BE2C (cell line): ENCODE measurements at regions not wholly inside any gene's neighbourhood (a gene's known extent, or its start where the extent isn't known, plus 50 kb on each side); places are given as distances from the start of the nearest gene placed in this dataset.

Experiments used
- DNase-seq: peaks from one replicate; pipeline ENCODE4 v3.0.0-alpha.2; 2020
- H3K27me3 ChIP-seq: fragments of 250-450 bp; sonication (Bioruptor Pico); 2 replicates; pipeline ENCODE4 v1.5.1; 2020; ENCODE audit warnings: mild to moderate bottlenecking
- H3K36me3 ChIP-seq: fragments of 250-450 bp; sonication (Bioruptor Pico); 2 replicates; pipeline ENCODE4 v1.5.1; 2020; ENCODE audit warnings: mild to moderate bottlenecking
- H3K4me1 ChIP-seq: fragments of 250-450 bp; sonication (Bioruptor Pico); 2 replicates; pipeline ENCODE4 v1.5.1; 2020
- H3K4me3 ChIP-seq: 2 replicates; pipeline ENCODE4 v1.5.1; 2011; ENCODE audit warnings: low read depth, low read length
- H3K9me3 ChIP-seq: fragments of 250-450 bp; sonication (Bioruptor Pico); 2 replicates; pipeline ENCODE4 v1.5.1; 2020
- CTCF ChIP-seq: IDR thresholded peaks from 2 replicates; pipeline ENCODE4 v1.5.1; 2012; ENCODE audit warnings: mild to moderate bottlenecking, low read depth, low read length

- no peak for TF ChIP-seq CTCF
- Histone ChIP-seq H3K36me3 (no peaks in the 10 kb centered on the region), H3K27me3 (no peaks in the 10 kb centered on the region), H3K4me3 (no peak overlapping the region), H3K4me1 (no peaks in the 10 kb centered on the region), H3K9me3 (no peaks in the 10 kb centered on the region)
- DNase-seq, result no peak
These were observed 111.8 kb upstream of the IER5L start for GRCh38 chr9:129289883-129290282.

GRCh38 chr9:129289131-129289731, 111.2 kb upstream of the IER5L start:
- no peak for TF ChIP-seq CTCF

GRCh38 chr9:129287619-129288305, 109.7 kb upstream of the IER5L start:
- Histone ChIP-seq H3K9me3 (no peaks in the 10 kb centered on the region), H3K27me3 (no peaks in the 10 kb centered on the region), H3K36me3 (no peaks in the 10 kb centered on the region), H3K4me1 (no peaks in the 10 kb centered on the region), H3K4me3 (no peak overlapping the region)
- DNase-seq, result no peak
- TF ChIP-seq CTCF, result no peak

More at GRCh38 chr9:129289131-129289731, 111.2 kb upstream of the IER5L start:
- no peaks in the 10 kb centered on the region for H3K9me3 ChIP-seq
- H3K4me3 ChIP-seq, result no peak overlapping the region
- no peaks in the 10 kb centered on the region for H3K4me1 ChIP-seq
- no peaks in the 10 kb centered on the region for H3K27me3 ChIP-seq
- no peak for DNase-seq
- H3K36me3 ChIP-seq, result no peaks in the 10 kb centered on the region

GRCh38 chr9:129285979-129286772, 108.1 kb upstream of the IER5L start:
- DNase-seq, result no peak
- Histone ChIP-seq H3K36me3 (no peaks in the 10 kb centered on the region), H3K27me3 (no peaks in the 10 kb centered on the region), H3K4me3 (no peak overlapping the region), H3K9me3 (no peaks in the 10 kb centered on the region), H3K4me1 (no peaks in the 10 kb centered on the region)
- no peak for TF ChIP-seq CTCF

- H3K36me3 ChIP-seq, result no peaks in the 10 kb centered on the region
These were observed 107.3 kb upstream of the IER5L start for GRCh38 chr9:129285382-129285781.

More at GRCh38 chr9:129285382-129285781, 107.3 kb upstream of the IER5L start:
- no peaks in the 10 kb centered on the region for H3K4me1 ChIP-seq
- TF ChIP-seq CTCF, result no peak
- no peak overlapping the region for H3K4me3 ChIP-seq
- H3K27me3 ChIP-seq, result no peaks in the 10 kb centered on the region
- no peak for DNase-seq
- no peaks in the 10 kb centered on the region for H3K9me3 ChIP-seq
